ENCODE measurements at regions not wholly inside any gene's neighbourhood (a gene's known extent, or its start where the extent isn't known, plus 50 kb on each side); places are given as distances from the start of the nearest gene placed in this dataset.
"Not testable (repeated sequence)": the region's sequence is repeated elsewhere in the genome, so short reads cannot be mapped to it uniquely, and the experiment has no call there.

- H3K36me3 ChIP-seq; H3K27ac ChIP-seq; H3K4me1 ChIP-seq; ATAC-seq; intact Hi-C loops (cut with DNase I); H3K27me3 ChIP-seq; H3K9me3 ChIP-seq; H3K4me3 ChIP-seq: not testable (repeated sequence)
- DNase-seq: peak in 1 of 4 donors; percentile 66
Observed at GRCh38 chr2:89537862-89538261, 846.4 kb downstream of the RPIA start.

DNA sequence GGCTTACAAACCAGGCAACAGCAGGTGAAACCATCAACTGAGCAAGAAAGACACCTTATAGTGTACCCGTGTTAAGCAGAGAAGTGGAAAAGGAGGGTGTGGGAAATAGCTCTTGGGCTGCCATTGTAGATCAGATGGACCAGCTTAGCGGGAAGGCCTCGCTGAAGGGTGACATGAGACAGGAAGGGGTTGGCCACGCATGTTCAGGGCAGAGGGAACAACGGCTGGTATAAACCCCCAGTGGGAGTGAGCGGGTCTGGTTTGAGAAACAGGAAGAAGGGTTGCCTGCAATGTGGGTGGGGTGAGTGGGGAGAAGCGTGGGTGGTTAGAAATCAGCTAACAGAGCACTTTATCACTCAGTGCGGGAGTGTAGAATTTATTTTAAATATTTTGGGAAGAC, 852.6 kb downstream of the RPIA start:
- H3K4me1 ChIP-seq; H3K27ac ChIP-seq; H3K4me3 ChIP-seq; H3K36me3 ChIP-seq; intact Hi-C loops (cut with DNase I); ATAC-seq; H3K27me3 ChIP-seq; H3K9me3 ChIP-seq: not testable (repeated sequence)
- DNase-seq: peak in 1 of 4 donors; percentile 24

- H3K27me3 ChIP-seq; H3K4me1 ChIP-seq; H3K27ac ChIP-seq; H3K9me3 ChIP-seq; intact Hi-C loops (cut with DNase I); H3K4me3 ChIP-seq; H3K36me3 ChIP-seq; ATAC-seq: not testable (repeated sequence)
- DNase-seq: peak in 1 of 4 donors; percentile 24
Observed at GRCh38 chr2:89579154-89579553, 887.7 kb downstream of the RPIA start.

DNA sequence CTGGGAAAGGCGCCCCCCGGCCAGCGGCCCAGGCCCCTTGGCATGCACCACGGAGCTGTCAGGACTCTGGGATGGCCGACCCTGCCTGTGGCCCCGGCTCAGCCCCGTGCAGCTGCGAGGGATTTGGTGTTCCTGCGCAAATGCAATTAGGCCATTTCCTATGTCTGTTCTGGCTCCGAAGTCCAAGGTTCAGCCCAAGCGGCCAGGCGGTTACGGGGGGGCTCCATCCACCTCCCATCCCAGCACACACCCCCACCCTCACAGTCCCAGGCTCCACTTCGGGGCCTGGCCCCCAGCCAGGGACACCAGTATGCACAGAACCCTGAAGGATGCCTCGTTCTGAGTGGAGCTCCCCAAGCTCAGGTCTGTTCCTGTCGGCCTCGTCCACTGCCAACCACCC, 891.3 kb downstream of the RPIA start:
- H3K4me1 ChIP-seq; H3K36me3 ChIP-seq; H3K9me3 ChIP-seq; ATAC-seq; H3K4me3 ChIP-seq; H3K27ac ChIP-seq; intact Hi-C loops (cut with DNase I); H3K27me3 ChIP-seq: not testable (repeated sequence)
- peak in 1 of 4 donors; percentile 47 for DNase-seq

GRCh38 chr2:89584046-89584445, 892.6 kb downstream of the RPIA start:
- H3K4me1 ChIP-seq; H3K27ac ChIP-seq; ATAC-seq; H3K9me3 ChIP-seq; H3K27me3 ChIP-seq; H3K36me3 ChIP-seq; H3K4me3 ChIP-seq; intact Hi-C loops (cut with DNase I): not testable (repeated sequence)
- DNase-seq: peak in 1 of 4 donors; percentile 60

DNA sequence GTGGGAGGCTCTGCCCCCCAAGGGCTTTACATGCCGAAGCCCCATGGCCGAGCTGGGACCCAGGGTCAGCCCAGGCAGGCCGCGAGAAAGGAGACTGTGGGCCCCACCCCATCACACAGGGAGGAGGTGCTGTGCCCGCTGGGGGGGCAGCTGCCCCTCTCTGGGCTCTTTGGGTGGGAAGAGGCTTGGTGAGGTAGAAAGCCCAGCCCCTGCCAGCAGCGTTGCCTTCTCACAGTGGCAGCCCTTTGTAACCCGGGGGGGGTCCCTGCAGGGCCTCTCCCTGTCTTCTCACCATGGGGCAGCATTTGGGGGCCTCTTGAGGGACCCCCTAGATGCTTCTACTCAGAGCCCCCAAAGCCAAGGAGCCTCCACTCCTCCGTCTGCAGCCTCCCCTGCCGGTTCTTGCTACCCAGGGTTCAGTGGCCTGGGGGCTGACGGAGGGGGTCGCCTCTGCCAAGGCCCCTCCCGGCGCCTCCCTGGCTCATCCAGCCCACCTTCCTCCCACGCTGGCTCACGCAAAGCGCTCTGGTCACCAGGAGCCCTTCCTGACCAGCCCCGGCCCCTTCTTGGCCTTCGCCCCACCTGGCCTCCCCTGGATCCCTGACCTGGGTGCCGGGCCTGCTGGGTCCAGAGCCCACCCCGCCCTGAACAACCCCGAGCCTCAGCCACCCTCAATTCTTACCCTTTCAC, 893.5 kb downstream of the RPIA start:
- H3K4me1 ChIP-seq; H3K27ac ChIP-seq; H3K9me3 ChIP-seq; H3K36me3 ChIP-seq; ATAC-seq; intact Hi-C loops (cut with DNase I); H3K27me3 ChIP-seq: not testable (repeated sequence)
- peak overlapping the region; percentile 33 to 36 for H3K4me3 ChIP-seq
- peak in 1 of 4 donors; percentile 59 for DNase-seq

DNA sequence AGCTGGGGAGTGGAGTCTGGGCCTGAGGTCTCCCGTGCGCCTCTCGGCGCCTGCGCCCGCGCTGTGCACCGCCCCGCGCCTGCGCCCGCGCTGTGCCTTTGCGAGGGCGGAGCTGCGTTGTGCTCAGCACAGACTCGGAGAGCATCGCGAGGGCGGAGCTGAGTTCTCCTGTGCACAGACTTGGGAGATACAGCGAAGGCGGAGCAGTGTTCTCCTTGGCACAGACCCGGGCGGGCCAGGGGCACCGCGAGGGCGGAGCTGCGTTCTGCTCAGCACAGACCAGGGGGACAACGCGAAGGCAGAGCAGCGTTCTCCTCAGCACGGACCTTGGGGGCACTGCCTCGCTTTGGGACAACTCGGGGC, 894.1 kb downstream of the RPIA start:
- intact Hi-C loops (cut with DNase I); H3K27me3 ChIP-seq; H3K27ac ChIP-seq; H3K4me1 ChIP-seq; H3K36me3 ChIP-seq; H3K9me3 ChIP-seq: not testable (repeated sequence)
- peak overlapping the region; percentile 33 to 36 for H3K4me3 ChIP-seq
- peak; percentile 8 to 84 (median 58) for DNase-seq
- ATAC-seq: peak; percentile 100

DNA sequence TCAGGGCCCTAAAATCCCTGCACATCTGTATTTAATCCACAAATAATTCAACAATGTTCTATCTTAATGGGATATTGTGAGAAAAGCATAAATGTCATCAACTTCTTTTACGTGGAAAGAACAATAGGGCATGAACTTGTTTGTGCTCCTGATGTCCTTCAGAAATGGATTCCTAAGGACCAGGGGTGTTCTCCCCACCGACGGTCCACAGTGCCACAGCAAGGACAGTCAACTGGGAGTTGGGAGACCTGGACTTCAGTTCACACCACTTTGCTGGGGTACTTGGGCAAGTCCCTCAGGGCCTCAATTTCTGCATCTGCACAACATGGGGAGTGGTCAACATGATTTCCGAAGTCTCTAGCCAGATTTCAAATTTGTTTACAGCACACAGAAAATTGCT, 908.4 kb downstream of the RPIA start:
- not testable (repeated sequence) for H3K4me1 ChIP-seq, ATAC-seq
- peak in 1 of 4 donors; percentile 33 for DNase-seq

GRCh38 chr2:89606514-89606913, 915.0 kb downstream of the RPIA start:
- H3K27me3 ChIP-seq: peaks cover 0 to 15% of the 10 kb centered on the region in 2 donors
- peak in 1 of 4 donors; percentile 52 for DNase-seq
- H3K27ac ChIP-seq; H3K4me1 ChIP-seq; H3K4me3 ChIP-seq; H3K9me3 ChIP-seq; ATAC-seq; intact Hi-C loops (cut with DNase I); H3K36me3 ChIP-seq: not testable (repeated sequence)

More for the DNA sequence above, 908.4 kb downstream of the RPIA start:
- H3K27me3 ChIP-seq; H3K27ac ChIP-seq; H3K36me3 ChIP-seq; intact Hi-C loops (cut with DNase I); H3K4me3 ChIP-seq; H3K9me3 ChIP-seq: not testable (repeated sequence)

DNA sequence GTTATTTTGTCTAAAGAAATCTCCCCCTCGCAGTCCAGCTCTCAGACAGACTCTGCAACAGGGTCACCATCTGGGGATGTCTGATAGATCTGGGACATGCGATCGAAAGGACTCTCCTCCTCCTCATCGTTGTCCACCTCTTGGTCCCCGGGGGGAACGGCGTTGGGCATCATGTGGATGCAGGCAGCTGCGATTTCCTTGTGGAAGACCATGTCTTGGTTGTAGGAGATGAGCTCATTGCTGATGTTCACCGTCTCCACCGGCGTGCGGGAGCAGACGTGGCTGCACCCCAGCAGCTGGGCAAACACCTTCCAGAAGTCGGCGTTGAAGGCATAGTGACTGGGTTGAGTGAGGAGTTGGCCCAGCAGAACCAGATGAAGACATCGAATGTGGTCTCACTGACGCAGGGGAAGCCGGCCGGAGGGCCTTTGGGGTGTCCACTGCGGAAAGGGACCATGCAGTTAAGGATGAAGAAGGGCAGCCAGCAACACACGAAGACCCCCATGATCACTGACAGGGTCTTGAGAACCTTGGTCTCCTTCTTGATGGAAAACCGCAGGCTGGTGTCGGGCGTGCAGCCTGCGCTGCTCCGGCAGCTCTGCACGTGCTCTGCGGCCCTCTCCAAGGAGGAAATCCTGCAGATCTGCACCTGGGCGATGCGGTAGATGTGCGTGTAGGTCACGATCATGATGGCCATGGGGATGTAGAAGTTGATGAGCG, 918.9 kb downstream of the RPIA start:
- intact Hi-C loops (cut with DNase I); H3K36me3 ChIP-seq: not testable (repeated sequence)
- DNase-seq: peak in 1 of 4 donors; percentile 63

GRCh38 chr2:89610927-89611515, 919.5 kb downstream of the RPIA start:
- DNase-seq: peak in 1 of 4 donors; percentile 81
- peaks cover 0 to 36% of the 10 kb centered on the region in 2 donors for H3K27me3 ChIP-seq
- H3K9me3 ChIP-seq; H3K36me3 ChIP-seq; H3K27ac ChIP-seq; intact Hi-C loops (cut with DNase I); H3K4me3 ChIP-seq; ATAC-seq; H3K4me1 ChIP-seq: not testable (repeated sequence)

More for the DNA sequence above, 918.9 kb downstream of the RPIA start:
- not testable (repeated sequence) for H3K4me1 ChIP-seq, H3K9me3 ChIP-seq, ATAC-seq, H3K4me3 ChIP-seq, H3K27ac ChIP-seq
- H3K27me3 ChIP-seq: peaks cover 0 to 36% of the 10 kb centered on the region in 2 donors

DNA sequence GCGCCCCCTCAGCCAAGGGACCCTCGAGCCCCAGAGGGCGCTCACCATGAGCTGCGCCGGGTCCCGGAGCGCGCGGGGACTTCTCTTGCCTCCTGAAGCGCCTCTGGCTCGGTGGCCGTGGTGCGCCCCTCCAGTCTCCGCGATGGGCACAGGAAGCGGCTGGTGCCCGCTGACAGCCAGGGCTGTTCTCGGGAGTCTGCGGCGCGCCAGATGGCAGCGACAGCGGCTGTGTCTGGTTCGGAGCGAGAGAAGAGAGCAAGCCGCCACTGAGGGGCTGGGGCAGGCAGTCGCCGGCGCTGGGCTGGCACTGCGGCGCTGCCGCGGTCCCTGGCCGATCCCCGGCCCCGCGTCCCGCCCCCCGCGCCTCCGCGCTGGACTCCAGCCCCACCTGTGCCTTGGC, 920.2 kb downstream of the RPIA start:
- intact Hi-C loops (cut with DNase I); ATAC-seq; H3K9me3 ChIP-seq; H3K27ac ChIP-seq; H3K4me3 ChIP-seq; H3K4me1 ChIP-seq; H3K36me3 ChIP-seq: not testable (repeated sequence)
- peaks cover 0 to 36% of the 10 kb centered on the region in 2 donors for H3K27me3 ChIP-seq
- DNase-seq: peak in 1 of 4 donors; percentile 79

GRCh38 chr2:89649268-89649667, 957.8 kb downstream of the RPIA start:
- DNase-seq: peak in 1 of 4 donors; percentile 68
- H3K4me1 ChIP-seq; ATAC-seq; H3K36me3 ChIP-seq; H3K9me3 ChIP-seq; H3K4me3 ChIP-seq; H3K27ac ChIP-seq; H3K27me3 ChIP-seq; intact Hi-C loops (cut with DNase I): not testable (repeated sequence)

All from left lung (tissue), 4 donors.